Type B pancreatic cell (in vitro differentiated cells): ENCODE measurements at regions not wholly inside any gene's neighbourhood (a gene's known extent, or its start where the extent isn't known, plus 50 kb on each side); places are given as distances from the start of the nearest gene placed in this dataset.
"Not testable (repeated sequence)": the region's sequence is repeated elsewhere in the genome, so short reads cannot be mapped to it uniquely, and the experiment has no call there.

ENCODE experiments used
- DNase-seq: peaks from one replicate; pipeline ENCODE4 v3.0.0; 2021; ENCODE audit warnings: mixed read lengths; ENCODE audit not compliant: unreplicated experiment; ENCODE audit errors: extremely low spot score
- H3K27ac Mint-ChIP-seq: 2 replicates; pipeline ENCODE4 v1.8.0; 2021; ENCODE audit warnings: mild to moderate bottlenecking, mixed read lengths
- H3K27me3 Mint-ChIP-seq: 2 replicates; pipeline ENCODE4 v1.8.0; 2021; ENCODE audit warnings: mixed read lengths
- H3K36me3 Mint-ChIP-seq: 2 replicates; pipeline ENCODE4 v1.8.0; 2021; ENCODE audit warnings: mixed read lengths
- H3K4me1 Mint-ChIP-seq: one replicate; pipeline ENCODE4 v1.8.0; 2021; ENCODE audit warnings: mixed read lengths; ENCODE audit not compliant: unreplicated experiment
- H3K4me3 Mint-ChIP-seq: 2 replicates; pipeline ENCODE4 v1.8.0; 2021; ENCODE audit warnings: mild to moderate bottlenecking, mixed read lengths
- H3K9me3 Mint-ChIP-seq: 2 replicates; pipeline ENCODE4 v1.8.0; 2021; ENCODE audit warnings: mixed read lengths
- CTCF ChIP-seq: fragments of 200-600 bp; sonication (generic); conservative IDR thresholded peaks from 2 replicates; pipeline ENCODE4 v1.5.0; 2021; ENCODE audit warnings: antibody characterized with exemption, mild to moderate bottlenecking

DNA sequence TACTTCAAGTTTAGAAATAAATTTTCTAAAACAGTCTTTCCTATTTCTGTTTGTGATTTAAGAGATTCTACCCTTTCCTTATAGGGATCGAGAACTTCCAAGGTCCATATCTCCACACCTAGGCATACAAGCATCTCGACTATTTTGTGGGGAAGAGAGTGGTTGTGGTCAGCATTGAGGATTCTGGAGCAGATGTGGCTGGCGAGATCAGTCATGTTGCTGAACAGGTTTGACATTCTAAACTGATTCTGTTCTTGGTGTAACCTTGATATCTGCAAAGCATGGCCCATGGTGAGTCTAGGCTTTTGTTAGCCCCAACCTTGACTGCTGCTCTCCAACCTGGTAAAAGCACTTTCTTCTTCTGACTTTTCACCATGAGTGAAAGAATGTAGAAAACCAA, 167.6 kb upstream of the POGK start:
- TF ChIP-seq CTCF = no peak
- Mint-ChIP-seq H3K27me3 (no peaks in the 10 kb centered on the region), H3K4me1 (no peaks in the 10 kb centered on the region), H3K36me3 (no peaks in the 10 kb centered on the region), H3K4me3 (no peak overlapping the region), H3K9me3 (no peaks in the 10 kb centered on the region), H3K27ac (no peak overlapping the region)
- DNase-seq = no peak

DNA sequence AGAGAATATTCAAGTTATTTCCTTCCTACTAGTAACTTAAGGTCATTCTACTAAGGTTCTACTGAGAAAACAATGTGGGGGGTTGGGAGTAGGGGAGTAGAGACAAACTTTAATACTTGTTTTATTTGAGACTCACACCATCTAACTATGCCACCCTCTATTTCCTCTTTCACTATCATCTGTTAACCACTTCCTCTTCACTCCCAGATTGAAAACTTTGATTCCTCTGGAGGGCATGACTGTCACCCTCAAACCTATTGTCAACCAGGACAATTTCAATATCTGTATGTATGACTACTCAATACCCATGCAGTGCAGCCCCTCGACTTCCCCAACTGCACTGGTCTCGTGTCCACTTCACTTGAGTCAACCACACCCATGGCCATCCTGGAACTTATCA, 165.6 kb upstream of the POGK start:
- H3K4me3 Mint-ChIP-seq = no peak overlapping the region
- no peaks in the 10 kb centered on the region for H3K36me3 Mint-ChIP-seq
- H3K9me3 Mint-ChIP-seq = no peaks in the 10 kb centered on the region

GRCh38 chr1:166675213-166675612, 164.1 kb upstream of the POGK start:
- Mint-ChIP-seq H3K27ac (no peak overlapping the region), H3K4me3 (no peak overlapping the region), H3K36me3 (no peaks in the 10 kb centered on the region), H3K9me3 (no peaks in the 10 kb centered on the region), H3K27me3 (no peaks in the 10 kb centered on the region), H3K4me1 (no peaks in the 10 kb centered on the region)
- DNase-seq = no peak
- no peak for TF ChIP-seq CTCF

More for the DNA sequence above, 165.6 kb upstream of the POGK start:
- no peak for DNase-seq
- no peaks in the 10 kb centered on the region for H3K4me1 Mint-ChIP-seq
- TF ChIP-seq CTCF = no peak
- H3K27ac Mint-ChIP-seq = no peak overlapping the region
- no peaks in the 10 kb centered on the region for H3K27me3 Mint-ChIP-seq

DNA sequence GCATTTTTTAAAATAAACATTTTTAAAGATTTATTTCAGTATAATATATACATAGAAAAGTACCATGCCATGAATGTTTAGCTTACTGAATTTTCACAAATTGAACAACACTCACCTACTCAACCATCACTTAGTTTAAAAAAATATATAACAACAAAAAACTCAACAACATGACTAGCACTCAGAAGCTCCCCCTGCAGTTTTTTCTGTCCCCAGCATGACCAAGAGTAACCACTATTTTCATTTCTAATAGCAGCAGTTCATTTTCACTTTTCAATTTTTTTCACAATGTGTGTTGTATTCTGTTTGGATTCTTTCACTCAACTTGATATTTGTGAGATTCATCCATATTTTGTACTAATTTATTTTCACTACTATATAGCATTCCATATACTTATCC, 162.3 kb upstream of the POGK start:
- no peaks in the 10 kb centered on the region for H3K4me1 Mint-ChIP-seq
- no peak overlapping the region for H3K27ac Mint-ChIP-seq
- no peaks in the 10 kb centered on the region for H3K27me3 Mint-ChIP-seq
- TF ChIP-seq CTCF = no peak
- H3K4me3 Mint-ChIP-seq = no peak overlapping the region
- no peaks in the 10 kb centered on the region for H3K36me3 Mint-ChIP-seq
- DNase-seq = no peak
- H3K9me3 Mint-ChIP-seq = no peaks in the 10 kb centered on the region

- H3K36me3 Mint-ChIP-seq = no peaks in the 10 kb centered on the region
- H3K4me3 Mint-ChIP-seq = no peak overlapping the region
- no peak for DNase-seq
- no peaks in the 10 kb centered on the region for H3K9me3 Mint-ChIP-seq
- no peaks in the 10 kb centered on the region for H3K27me3 Mint-ChIP-seq
- no peak overlapping the region for H3K27ac Mint-ChIP-seq
- TF ChIP-seq CTCF = no peak
- H3K4me1 Mint-ChIP-seq = no peaks in the 10 kb centered on the region
Measured at GRCh38 chr1:166679369-166679768, 159.9 kb upstream of the POGK start.

DNA sequence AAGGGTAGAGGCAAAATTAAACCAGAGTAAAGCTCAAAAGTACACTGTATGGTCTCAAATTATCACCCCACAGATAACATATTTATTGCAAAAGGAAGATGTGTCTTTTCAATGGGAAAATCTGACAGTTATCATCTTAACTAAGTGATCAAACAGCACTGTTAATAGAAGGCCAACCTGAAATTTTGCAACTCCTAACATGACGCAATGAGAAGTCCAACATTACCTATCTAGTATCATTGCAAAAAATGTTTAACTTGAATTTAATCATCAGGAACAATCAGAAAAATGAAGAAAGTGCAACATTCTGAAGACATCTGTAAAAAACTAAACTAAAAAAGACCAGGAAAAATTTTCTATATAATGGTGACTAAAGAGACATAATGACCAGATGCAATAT, 156.7 kb upstream of the POGK start:
- no peaks in the 10 kb centered on the region for H3K4me1 Mint-ChIP-seq
- H3K27me3 Mint-ChIP-seq = peaks cover 1% of the 10 kb centered on the region
- no peaks in the 10 kb centered on the region for H3K36me3 Mint-ChIP-seq
- H3K9me3 Mint-ChIP-seq = no peaks in the 10 kb centered on the region
- no peak overlapping the region for H3K27ac Mint-ChIP-seq
- TF ChIP-seq CTCF = no peak
- no peak overlapping the region for H3K4me3 Mint-ChIP-seq
- DNase-seq = no peak

DNA sequence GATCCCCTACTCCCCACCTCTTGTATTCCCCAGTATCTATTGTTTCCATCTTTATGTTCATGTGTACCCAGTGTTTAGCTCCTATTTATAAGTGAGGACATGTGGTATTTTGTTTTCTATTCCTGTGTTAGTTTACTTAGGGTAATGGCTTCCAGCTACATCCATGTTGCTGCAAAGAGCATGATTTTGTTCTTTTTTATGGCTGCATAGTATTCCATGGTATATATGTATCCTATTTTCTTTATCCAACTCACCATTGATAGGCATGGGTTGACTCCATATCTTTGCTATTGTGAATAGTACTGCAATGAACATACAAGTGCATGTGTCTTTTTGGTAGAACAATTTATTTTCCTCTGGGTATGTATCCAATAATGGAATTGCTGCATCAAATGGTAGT, 154.6 kb upstream of the POGK start:
- DNase-seq, H3K4me1 Mint-ChIP-seq, H3K27ac Mint-ChIP-seq, H3K9me3 Mint-ChIP-seq, H3K4me3 Mint-ChIP-seq, H3K36me3 Mint-ChIP-seq, H3K27me3 Mint-ChIP-seq: not testable (repeated sequence)
